ENCODE measurements at regions not wholly inside any gene's neighbourhood (a gene's known extent, or its start where the extent isn't known, plus 50 kb on each side); places are given as distances from the start of the nearest gene placed in this dataset.
"Not testable (repeated sequence)": the region's sequence is repeated elsewhere in the genome, so short reads cannot be mapped to it uniquely, and the experiment has no call there.

GRCh38 chr14:106346084-106346483 lies 819.7 kb downstream of the TMEM121 start:
- TF ChIP-seq CTCF (IDR thresholded peaks at IDR 0.05; ENCODE audit: low read depth, low read length) = no peak
- DNase-seq (ENCODE audit: extremely low read depth, low read depth) = no peak

- DNase-seq (ENCODE audit: extremely low read depth, low read depth) = no peak
- TF ChIP-seq CTCF (IDR thresholded peaks at IDR 0.05; ENCODE audit: low read depth, low read length) = no peak
Measured at GRCh38 chr14:106346534-106347290, 820.3 kb downstream of the TMEM121 start.

GRCh38 chr14:106347291-106347778 lies 821.0 kb downstream of the TMEM121 start:
- no peak for TF ChIP-seq CTCF (IDR thresholded peaks at IDR 0.05; ENCODE audit: low read depth, low read length)
- DNase-seq (ENCODE audit: extremely low read depth, low read depth) = no peak

GRCh38 chr14:106347890-106348755 lies 821.7 kb downstream of the TMEM121 start:
- no peak for DNase-seq (ENCODE audit: extremely low read depth, low read depth)
- TF ChIP-seq CTCF (IDR thresholded peaks at IDR 0.05; ENCODE audit: low read depth, low read length) = no peak

DNA sequence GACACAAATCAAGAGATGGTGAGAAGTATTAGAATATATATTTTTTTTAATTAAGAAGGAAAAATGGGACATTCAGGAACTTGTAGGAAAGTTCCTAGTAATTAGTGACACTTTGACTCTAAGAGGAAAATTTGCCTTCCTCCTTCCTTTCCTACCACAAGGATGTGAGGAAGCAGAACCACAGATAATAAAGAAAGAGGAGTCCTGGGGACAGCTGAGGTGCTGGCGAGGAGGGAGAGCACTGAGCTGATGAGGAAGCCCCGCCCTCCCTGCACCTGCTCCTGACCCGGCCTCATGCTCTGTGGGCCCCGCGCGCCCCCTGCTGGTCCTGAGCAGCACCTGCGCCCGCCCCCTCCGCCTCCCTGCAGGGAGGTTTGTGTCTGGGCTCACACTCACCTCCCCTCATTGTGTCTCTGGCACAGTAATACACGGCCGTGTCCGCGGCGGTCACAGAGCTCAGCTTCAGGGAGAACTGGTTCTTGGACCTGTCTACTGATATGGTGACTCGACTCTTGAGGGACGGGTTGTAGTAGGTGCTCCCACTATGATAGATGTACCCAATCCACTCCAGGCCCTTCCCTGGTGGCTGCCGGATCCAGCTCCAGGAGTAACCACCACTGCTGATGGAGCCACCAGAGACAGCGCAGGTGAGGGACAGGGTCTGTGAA lies 822.6 kb downstream of the TMEM121 start:
- not testable (repeated sequence) for DNase-seq (ENCODE audit: extremely low read depth, low read depth)

DNA sequence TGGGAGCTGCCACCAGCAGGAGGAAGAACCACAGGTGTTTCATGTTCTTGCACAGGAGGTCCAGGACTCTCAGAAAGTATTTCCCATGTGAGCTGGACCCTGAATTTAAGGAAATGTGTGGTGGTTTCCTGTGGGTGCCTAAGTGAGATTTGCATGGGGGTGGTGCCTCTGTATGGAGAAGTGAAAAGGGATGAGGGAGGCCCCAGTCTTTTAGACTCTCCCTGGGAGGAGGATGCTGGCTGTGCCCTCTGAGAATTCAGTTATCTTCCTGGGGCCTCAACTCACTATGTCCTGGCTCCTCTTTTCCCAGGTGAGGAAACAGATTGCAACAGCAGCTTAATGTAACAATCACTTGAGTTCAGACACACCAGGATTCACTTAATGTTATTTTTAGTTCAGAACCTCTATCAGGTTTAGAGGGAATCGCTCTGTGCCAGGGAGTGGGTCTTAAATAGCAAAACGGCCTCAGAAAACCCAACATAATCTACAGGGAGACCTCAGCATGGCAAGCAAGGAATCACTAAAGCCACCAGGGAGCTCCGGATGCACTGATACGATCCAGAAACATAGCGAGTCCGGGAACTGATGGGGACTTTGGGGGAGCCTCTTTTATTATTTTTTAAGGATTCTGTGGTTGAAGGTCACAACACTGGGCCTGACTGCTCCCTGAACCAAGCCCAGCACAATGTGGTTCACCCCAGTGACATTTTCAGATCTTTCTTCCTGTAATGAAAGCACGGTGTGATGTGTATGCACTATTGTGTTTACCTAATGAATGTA lies 823.5 kb downstream of the TMEM121 start:
- DNase-seq (ENCODE audit: extremely low read depth, low read depth) = not testable (repeated sequence)

- DNase-seq (ENCODE audit: extremely low read depth, low read depth) = not testable (repeated sequence)
Measured at GRCh38 chr14:106355007-106355791, 828.8 kb downstream of the TMEM121 start.

GRCh38 chr14:106355881-106356642 lies 829.7 kb downstream of the TMEM121 start:
- DNase-seq (ENCODE audit: extremely low read depth, low read depth) = not testable (repeated sequence)

DNA sequence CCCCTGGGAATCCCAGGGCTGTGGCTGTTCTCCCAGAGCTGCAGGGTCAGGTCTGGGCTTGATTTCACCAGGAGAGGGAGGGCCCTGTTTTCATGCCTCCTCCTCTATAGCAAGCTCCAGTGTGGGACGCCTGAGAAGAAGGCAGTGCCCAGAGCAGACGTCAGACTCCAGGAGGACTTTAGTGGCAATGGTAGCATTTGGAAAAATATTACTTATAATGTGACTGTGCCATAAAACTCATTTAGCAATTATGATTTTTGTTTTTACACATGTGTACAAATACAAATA lies 830.2 kb downstream of the TMEM121 start:
- not testable (repeated sequence) for DNase-seq (ENCODE audit: extremely low read depth, low read depth)

- DNase-seq (ENCODE audit: extremely low read depth, low read depth) = not testable (repeated sequence)
Measured at GRCh38 chr14:106359157-106359887, 832.9 kb downstream of the TMEM121 start.

- DNase-seq (ENCODE audit: extremely low read depth, low read depth) = not testable (repeated sequence)
Measured at GRCh38 chr14:106365371-106365770, 839.0 kb downstream of the TMEM121 start.

DNA sequence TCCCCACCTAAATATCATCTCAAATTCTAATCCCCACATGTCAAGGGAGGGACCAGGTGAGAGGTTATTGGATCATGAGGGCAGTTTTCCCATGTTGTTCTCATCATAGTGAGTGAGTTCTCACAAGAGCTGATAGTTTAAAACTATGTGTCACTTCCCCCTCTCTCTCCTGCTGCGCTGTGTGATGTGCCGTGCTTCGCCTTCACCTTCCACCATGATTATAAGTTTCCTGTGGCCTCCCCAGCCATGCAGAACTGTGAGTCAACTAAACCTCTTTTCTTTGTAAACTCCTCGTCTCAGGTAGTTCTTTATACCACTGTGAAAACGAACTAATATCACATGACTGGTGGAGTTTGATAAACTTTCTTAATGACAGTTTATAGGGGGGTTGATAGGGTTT lies 839.5 kb downstream of the TMEM121 start:
- DNase-seq (ENCODE audit: extremely low read depth, low read depth) = not testable (repeated sequence)
